ENCODE measurements at regions not wholly inside any gene's neighbourhood (a gene's known extent, or its start where the extent isn't known, plus 50 kb on each side); places are given as distances from the start of the nearest gene placed in this dataset.

- TF ChIP-seq POLR2A (IDR thresholded peaks at IDR 0.05; ENCODE audit: low read depth, low read length) (no peak), TAF1 (IDR thresholded peaks at IDR 0.05; ENCODE audit: borderline replicate concordance, low read depth, low read length) (no peak), POLR2AphosphoS5 (IDR thresholded peaks at IDR 0.05; ENCODE audit: low read depth, low read length) (no peak)
- DNase-seq (ENCODE audit: insufficient read length) (no peak), FAIRE-seq (peak; percentile 27)
These were observed 97.6 kb upstream of the SEMA6A start for GRCh38 chr5:116672203-116672602.

DNA sequence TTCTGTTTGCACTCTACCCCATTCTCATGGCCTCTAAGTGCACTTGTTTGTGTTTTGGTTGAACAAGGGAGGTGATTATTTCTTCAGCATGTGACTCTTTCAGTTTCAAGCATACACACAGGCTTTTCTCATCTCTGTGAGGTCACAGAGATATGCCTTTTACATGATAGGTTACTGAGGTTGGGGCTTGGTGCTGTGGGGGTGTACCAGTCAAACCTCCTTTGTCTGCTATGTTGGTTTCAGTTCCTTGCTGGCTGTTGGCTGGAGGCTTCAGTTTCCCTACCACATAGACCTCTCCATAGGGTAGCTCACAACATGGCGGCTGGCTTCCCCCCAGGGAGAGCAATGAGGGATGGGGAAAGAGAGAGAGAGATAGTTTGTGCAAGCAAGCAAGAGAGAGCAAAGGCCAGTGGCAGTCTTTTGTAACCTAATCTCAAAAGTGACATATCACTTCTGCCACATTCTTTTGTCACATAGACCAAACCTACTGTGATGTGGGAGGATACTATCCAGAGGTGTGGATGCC lies 96.7 kb upstream of the SEMA6A start:
- FAIRE-seq (peak; percentile 46), DNase-seq (ENCODE audit: insufficient read length) (peak; percentile 22)
- TF ChIP-seq POLR2AphosphoS5 (IDR thresholded peaks at IDR 0.05; ENCODE audit: low read depth, low read length) (no peak), TAF1 (IDR thresholded peaks at IDR 0.05; ENCODE audit: borderline replicate concordance, low read depth, low read length) (no peak), POLR2A (IDR thresholded peaks at IDR 0.05; ENCODE audit: low read depth, low read length) (no peak)

GRCh38 chr5:116669261-116670031 lies 94.8 kb upstream of the SEMA6A start:
- no peak for DNase-seq (ENCODE audit: insufficient read length)
- FAIRE-seq, result no peak
- TF ChIP-seq POLR2AphosphoS5 (IDR thresholded peaks at IDR 0.05; ENCODE audit: low read depth, low read length) (no peak), TAF1 (IDR thresholded peaks at IDR 0.05; ENCODE audit: borderline replicate concordance, low read depth, low read length) (no peak), POLR2A (IDR thresholded peaks at IDR 0.05; ENCODE audit: low read depth, low read length) (no peak)

DNA sequence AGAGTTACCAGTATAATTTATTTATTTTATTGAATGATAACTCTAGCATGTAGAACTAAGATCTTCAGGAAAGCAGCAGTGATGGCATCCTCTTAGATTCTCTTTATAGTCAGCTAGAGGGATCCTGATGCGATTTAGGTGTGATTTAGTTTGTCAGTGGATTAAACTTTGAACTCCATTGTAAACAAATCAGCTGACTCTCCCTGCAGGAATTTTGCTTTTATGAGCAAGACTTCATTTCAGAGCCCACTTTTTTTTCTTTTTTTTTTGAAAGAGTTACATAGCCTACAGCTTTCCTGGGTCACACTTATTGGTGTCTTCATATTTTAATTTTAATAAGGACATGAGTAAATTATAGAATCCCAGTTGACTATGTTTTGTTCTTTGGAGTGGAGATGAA lies 93.8 kb upstream of the SEMA6A start:
- TF ChIP-seq POLR2AphosphoS5 (IDR thresholded peaks at IDR 0.05; ENCODE audit: low read depth, low read length) (no peak), POLR2A (IDR thresholded peaks at IDR 0.05; ENCODE audit: low read depth, low read length) (no peak), TAF1 (IDR thresholded peaks at IDR 0.05; ENCODE audit: borderline replicate concordance, low read depth, low read length) (no peak)
- FAIRE-seq, result no peak
- DNase-seq (ENCODE audit: insufficient read length), result no peak

GRCh38 chr5:116666901-116667300 lies 92.3 kb upstream of the SEMA6A start:
- FAIRE-seq, result no peak
- no peak for DNase-seq (ENCODE audit: insufficient read length)
- no peak for TF ChIP-seq POLR2A (IDR thresholded peaks at IDR 0.05; ENCODE audit: low read depth, low read length)
- no peak for TF ChIP-seq POLR2AphosphoS5 (IDR thresholded peaks at IDR 0.05; ENCODE audit: low read depth, low read length)
- TF ChIP-seq TAF1 (IDR thresholded peaks at IDR 0.05; ENCODE audit: borderline replicate concordance, low read depth, low read length), result no peak

DNA sequence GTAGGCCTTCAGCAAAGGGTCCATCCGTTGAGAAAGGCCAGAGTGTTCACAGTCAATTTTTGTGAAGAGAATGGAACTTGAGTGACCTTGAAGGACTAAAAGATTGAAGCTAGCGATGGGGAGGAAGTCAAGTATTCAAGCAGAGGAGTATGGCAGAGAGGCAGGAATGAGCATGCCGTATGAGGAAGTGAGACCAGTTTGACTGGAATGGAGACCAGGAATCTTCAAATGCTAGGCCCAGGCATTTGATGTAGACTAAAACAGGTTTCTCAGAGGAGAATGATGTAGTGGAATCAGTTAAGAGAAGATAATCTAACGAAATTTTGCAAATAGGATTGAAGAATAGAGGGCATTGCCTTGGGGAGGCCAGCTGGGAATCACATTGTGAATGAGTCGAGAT lies 90.4 kb upstream of the SEMA6A start:
- TF ChIP-seq POLR2AphosphoS5 (IDR thresholded peaks at IDR 0.05; ENCODE audit: low read depth, low read length) (no peak), TAF1 (IDR thresholded peaks at IDR 0.05; ENCODE audit: borderline replicate concordance, low read depth, low read length) (no peak), POLR2A (IDR thresholded peaks at IDR 0.05; ENCODE audit: low read depth, low read length) (no peak)
- no peak for FAIRE-seq
- no peak for DNase-seq (ENCODE audit: insufficient read length)

DNA sequence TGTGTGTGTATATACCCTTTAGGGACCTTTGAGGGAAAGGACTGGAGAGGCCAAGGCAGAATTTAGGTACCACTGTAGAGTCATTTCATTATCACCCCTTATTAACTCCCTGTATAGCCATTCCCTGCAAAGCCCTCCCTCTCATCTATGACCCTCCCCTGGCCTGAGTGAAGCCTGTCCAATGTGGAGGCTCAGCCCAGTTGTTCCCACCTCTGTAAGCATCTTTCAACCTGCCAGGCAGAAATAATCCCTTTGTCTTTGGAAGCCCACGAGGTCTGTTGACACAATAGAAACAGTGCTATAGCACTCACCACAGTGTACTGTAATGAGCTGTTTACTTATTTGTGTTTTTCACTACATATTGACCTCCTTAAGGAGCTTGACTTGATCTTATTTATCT lies 88.5 kb upstream of the SEMA6A start:
- no peak for FAIRE-seq
- TF ChIP-seq TAF1 (IDR thresholded peaks at IDR 0.05; ENCODE audit: borderline replicate concordance, low read depth, low read length), result no peak
- TF ChIP-seq POLR2AphosphoS5 (IDR thresholded peaks at IDR 0.05; ENCODE audit: low read depth, low read length), result no peak
- TF ChIP-seq POLR2A (IDR thresholded peaks at IDR 0.05; ENCODE audit: low read depth, low read length), result no peak
- no peak for DNase-seq (ENCODE audit: insufficient read length)

GRCh38 chr5:116661419-116661818 lies 86.8 kb upstream of the SEMA6A start:
- no peak for DNase-seq (ENCODE audit: insufficient read length)
- FAIRE-seq, result no peak
- TF ChIP-seq TAF1 (IDR thresholded peaks at IDR 0.05; ENCODE audit: borderline replicate concordance, low read depth, low read length) (no peak), POLR2A (IDR thresholded peaks at IDR 0.05; ENCODE audit: low read depth, low read length) (no peak), POLR2AphosphoS5 (IDR thresholded peaks at IDR 0.05; ENCODE audit: low read depth, low read length) (no peak)

- TF ChIP-seq POLR2A (IDR thresholded peaks at IDR 0.05; ENCODE audit: low read depth, low read length) (no peak), TAF1 (IDR thresholded peaks at IDR 0.05; ENCODE audit: borderline replicate concordance, low read depth, low read length) (no peak), POLR2AphosphoS5 (IDR thresholded peaks at IDR 0.05; ENCODE audit: low read depth, low read length) (no peak)
- no peak for FAIRE-seq
- DNase-seq (ENCODE audit: insufficient read length), result no peak
These were observed 86.3 kb upstream of the SEMA6A start for GRCh38 chr5:116660929-116661328.

DNA sequence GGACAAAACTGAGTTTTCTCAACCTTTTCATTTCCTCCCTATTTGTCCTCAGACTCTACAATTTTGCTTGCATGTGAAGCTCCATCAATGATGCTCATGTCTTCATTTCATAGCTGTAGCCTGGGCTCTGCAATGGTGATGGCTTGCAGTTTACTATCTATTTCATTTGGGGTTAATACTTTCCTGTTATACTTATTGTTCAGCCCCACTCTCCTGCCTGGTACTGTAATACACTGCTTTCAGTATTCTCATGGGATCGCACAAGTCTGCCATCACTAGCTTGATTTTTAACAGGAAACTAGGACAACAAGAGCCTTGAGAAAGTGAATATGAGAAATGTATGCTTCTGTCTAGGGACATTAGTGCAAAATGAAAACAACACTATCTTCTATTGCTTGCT lies 84.2 kb upstream of the SEMA6A start:
- no peak for TF ChIP-seq TAF1 (IDR thresholded peaks at IDR 0.05; ENCODE audit: borderline replicate concordance, low read depth, low read length)
- TF ChIP-seq POLR2AphosphoS5 (IDR thresholded peaks at IDR 0.05; ENCODE audit: low read depth, low read length), result no peak
- TF ChIP-seq POLR2A (IDR thresholded peaks at IDR 0.05; ENCODE audit: low read depth, low read length), result no peak
- DNase-seq (ENCODE audit: insufficient read length) (no peak), FAIRE-seq (peak; percentile 78)

- DNase-seq (ENCODE audit: insufficient read length), result no peak
- FAIRE-seq, result no peak
- TF ChIP-seq POLR2AphosphoS5 (IDR thresholded peaks at IDR 0.05; ENCODE audit: low read depth, low read length) (no peak), TAF1 (IDR thresholded peaks at IDR 0.05; ENCODE audit: borderline replicate concordance, low read depth, low read length) (no peak), POLR2A (IDR thresholded peaks at IDR 0.05; ENCODE audit: low read depth, low read length) (no peak)
These were observed 83.5 kb upstream of the SEMA6A start for GRCh38 chr5:116658141-116658540.

DNA sequence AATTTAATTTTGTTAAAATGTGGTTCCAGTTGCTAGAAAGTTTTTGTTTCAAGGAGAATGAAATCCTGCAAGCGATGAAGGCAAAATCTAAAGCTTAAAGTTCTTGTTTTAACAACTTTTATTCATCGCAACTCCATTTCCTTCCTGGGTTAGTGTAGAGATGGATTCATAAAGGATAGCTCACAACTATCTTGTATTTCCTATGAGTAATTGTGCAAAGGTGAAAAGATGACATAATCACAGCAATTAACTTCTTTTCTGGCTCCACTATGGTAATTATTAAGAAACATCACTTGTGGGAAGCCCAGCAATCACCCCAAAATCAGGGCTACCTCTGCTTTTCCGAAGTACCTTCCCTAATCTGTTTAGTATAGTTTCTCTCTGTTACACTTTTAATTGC lies 80.8 kb upstream of the SEMA6A start:
- FAIRE-seq (no peak), DNase-seq (ENCODE audit: insufficient read length) (no peak)
- TF ChIP-seq TAF1 (IDR thresholded peaks at IDR 0.05; ENCODE audit: borderline replicate concordance, low read depth, low read length), result no peak
- TF ChIP-seq POLR2A (IDR thresholded peaks at IDR 0.05; ENCODE audit: low read depth, low read length), result no peak
- no peak for TF ChIP-seq POLR2AphosphoS5 (IDR thresholded peaks at IDR 0.05; ENCODE audit: low read depth, low read length)

Data from GM12892 (cell line).